22Rv1 (cell line): ENCODE measurements at regions not wholly inside any gene's neighbourhood (a gene's known extent, or its start where the extent isn't known, plus 50 kb on each side); places are given as distances from the start of the nearest gene placed in this dataset.

ENCODE experiments used
- H3K27ac ChIP-seq: fragments of 450-650 bp; 2 replicates; pipeline ENCODE4 v1.5.1; 2017
- ZFX ChIP-seq: fragments of 450-650 bp; IDR thresholded peaks from 2 replicates; pipeline ENCODE4 v1.6.1; 2017; ENCODE audit warnings: antibody characterized with exemption, borderline replicate concordance
- TF ChIP-seq, protein P1 (sequence below): fragments of 450-650 bp; IDR thresholded peaks from 2 replicates; pipeline ENCODE4 v1.5.1; 2017; ENCODE audit warnings: mild to moderate bottlenecking

DNA sequence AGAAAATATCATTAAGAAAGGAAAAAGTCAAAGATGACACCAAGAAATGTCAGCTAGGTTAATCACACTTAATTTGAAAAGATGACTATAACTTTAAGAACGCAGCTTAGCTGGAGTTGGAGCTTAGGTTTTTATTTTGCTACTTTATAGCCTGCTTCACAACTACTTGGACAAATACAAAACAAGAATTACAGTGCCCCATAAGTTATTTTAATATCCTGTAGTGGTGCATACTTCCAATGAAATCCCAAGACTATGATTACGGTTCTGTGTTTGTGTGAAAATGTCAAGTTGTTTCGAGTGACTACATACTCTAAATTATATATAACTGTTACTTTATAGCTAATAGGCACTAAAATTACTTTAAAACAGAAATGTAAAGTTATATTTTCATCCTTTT is 244.6 kb upstream of the MGMT start:
- no peak overlapping the region for H3K27ac ChIP-seq
- no peak for TF ChIP-seq ZFX
- TF ChIP-seq, protein P1, sequence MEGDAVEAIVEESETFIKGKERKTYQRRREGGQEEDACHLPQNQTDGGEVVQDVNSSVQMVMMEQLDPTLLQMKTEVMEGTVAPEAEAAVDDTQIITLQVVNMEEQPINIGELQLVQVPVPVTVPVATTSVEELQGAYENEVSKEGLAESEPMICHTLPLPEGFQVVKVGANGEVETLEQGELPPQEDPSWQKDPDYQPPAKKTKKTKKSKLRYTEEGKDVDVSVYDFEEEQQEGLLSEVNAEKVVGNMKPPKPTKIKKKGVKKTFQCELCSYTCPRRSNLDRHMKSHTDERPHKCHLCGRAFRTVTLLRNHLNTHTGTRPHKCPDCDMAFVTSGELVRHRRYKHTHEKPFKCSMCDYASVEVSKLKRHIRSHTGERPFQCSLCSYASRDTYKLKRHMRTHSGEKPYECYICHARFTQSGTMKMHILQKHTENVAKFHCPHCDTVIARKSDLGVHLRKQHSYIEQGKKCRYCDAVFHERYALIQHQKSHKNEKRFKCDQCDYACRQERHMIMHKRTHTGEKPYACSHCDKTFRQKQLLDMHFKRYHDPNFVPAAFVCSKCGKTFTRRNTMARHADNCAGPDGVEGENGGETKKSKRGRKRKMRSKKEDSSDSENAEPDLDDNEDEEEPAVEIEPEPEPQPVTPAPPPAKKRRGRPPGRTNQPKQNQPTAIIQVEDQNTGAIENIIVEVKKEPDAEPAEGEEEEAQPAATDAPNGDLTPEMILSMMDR, result no peak

- H3K27ac ChIP-seq, result no peak overlapping the region
- no peak for TF ChIP-seq ZFX
- TF ChIP-seq, protein P1, result no peak
Measured at GRCh38 chr10:129223363-129223762, 243.7 kb upstream of the MGMT start.

GRCh38 chr10:129224065-129224464 is 243.0 kb upstream of the MGMT start:
- TF ChIP-seq, protein P1, result no peak
- TF ChIP-seq ZFX, result no peak
- H3K27ac ChIP-seq, result no peak overlapping the region

GRCh38 chr10:129231821-129232220 is 235.2 kb upstream of the MGMT start:
- TF ChIP-seq ZFX, result no peak
- TF ChIP-seq, protein P1, result peak; percentile 58
- H3K27ac ChIP-seq, result no peak overlapping the region

- H3K27ac ChIP-seq, result no peak overlapping the region
Measured at GRCh38 chr10:129233351-129234148, 233.5 kb upstream of the MGMT start.

DNA sequence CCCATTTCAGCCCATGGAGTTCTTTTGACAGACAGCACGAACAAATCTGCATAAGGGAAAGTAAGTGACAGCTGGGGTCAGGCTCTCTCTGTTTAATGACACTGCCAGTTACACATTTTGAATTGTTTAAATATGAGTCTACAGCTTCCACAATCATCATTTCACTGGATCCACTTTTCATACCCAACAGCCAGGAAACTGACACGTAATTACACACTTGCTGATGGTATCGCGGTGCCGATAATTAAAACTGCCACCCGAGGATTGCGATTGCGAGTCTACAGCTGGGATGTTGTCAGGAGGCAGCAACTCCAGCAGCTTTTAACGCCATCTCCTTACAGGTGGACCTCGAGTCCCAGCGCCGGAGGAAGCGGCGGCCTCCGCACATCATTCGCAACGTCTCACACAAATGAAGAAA is 230.8 kb upstream of the MGMT start:
- no peak overlapping the region for H3K27ac ChIP-seq
- TF ChIP-seq, protein P1, result no peak
- TF ChIP-seq ZFX, result no peak

More at GRCh38 chr10:129233351-129234148, 233.5 kb upstream of the MGMT start:
- TF ChIP-seq, protein P1, result no peak
- no peak for TF ChIP-seq ZFX

DNA sequence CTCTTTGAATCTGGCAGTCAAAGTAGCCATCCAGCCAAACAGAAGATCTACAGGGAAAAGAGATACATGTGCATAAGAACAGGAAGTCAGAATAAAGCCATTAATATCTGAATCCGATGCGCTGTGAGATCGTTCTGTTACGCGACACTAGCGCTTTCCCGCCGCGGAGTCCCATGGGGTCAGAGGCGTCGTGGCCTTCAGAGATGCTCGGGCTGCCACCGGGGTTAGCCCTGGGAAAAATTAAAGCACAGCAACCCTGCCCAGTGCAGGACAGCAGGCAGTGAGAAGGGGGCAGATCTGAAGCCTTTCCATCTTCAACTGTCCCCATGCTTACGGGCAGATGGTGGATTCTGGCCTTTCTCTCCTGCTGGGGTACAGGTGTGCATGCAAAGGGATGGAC is 225.6 kb upstream of the MGMT start:
- TF ChIP-seq, protein P1, result no peak
- no peak for TF ChIP-seq ZFX

More for the DNA sequence above, 225.6 kb upstream of the MGMT start:
- H3K27ac ChIP-seq, result no peak overlapping the region
